HT1080 (cell line): ENCODE measurements at regions not wholly inside any gene's neighbourhood (a gene's known extent, or its start where the extent isn't known, plus 50 kb on each side); places are given as distances from the start of the nearest gene placed in this dataset.
"Not testable (repeated sequence)": the region's sequence is repeated elsewhere in the genome, so short reads cannot be mapped to it uniquely, and the experiment has no call there.

Source experiments
- DNase-seq: peaks from one replicate; pipeline ENCODE4 v3.0.0-alpha.2; 2015; ENCODE audit warnings: low read depth

DNA sequence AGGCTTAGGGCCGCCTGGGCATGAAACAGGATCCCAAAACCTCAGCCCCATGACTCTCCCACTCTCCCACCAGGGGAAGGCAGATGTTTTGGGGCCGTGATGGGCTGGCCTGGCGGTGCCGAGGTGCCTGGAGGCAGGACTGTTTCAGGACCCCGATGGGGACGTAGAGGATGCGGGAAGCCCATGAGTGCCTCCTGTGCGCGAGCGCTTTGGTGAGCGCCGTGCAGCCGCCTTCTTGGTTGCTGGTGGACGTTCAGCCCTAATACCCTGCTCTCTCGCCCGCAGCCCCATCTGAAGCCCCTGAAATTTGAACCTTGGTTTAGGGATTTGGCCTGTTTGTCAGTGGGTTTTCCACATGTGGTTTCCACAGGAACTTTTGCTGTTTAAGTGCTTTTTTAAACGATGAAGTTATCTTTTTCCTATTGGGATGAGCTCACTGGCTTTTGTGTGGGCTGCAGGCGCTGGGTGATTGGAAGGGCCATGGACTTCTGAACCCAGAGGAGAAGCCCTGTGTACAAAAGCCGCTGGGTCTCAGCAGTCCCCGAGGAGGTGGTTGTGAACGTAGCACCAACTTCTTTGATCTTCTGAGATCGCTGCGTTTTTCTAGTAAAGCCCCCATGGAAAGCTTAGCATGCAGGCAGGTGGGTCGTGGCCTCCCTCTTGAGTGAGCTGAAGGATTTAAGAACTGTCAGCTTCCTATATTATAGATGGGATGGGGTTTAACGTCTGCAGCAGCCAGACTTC, 145.7 kb downstream of the NPIPB11 start:
- not testable (repeated sequence) for DNase-seq

DNA sequence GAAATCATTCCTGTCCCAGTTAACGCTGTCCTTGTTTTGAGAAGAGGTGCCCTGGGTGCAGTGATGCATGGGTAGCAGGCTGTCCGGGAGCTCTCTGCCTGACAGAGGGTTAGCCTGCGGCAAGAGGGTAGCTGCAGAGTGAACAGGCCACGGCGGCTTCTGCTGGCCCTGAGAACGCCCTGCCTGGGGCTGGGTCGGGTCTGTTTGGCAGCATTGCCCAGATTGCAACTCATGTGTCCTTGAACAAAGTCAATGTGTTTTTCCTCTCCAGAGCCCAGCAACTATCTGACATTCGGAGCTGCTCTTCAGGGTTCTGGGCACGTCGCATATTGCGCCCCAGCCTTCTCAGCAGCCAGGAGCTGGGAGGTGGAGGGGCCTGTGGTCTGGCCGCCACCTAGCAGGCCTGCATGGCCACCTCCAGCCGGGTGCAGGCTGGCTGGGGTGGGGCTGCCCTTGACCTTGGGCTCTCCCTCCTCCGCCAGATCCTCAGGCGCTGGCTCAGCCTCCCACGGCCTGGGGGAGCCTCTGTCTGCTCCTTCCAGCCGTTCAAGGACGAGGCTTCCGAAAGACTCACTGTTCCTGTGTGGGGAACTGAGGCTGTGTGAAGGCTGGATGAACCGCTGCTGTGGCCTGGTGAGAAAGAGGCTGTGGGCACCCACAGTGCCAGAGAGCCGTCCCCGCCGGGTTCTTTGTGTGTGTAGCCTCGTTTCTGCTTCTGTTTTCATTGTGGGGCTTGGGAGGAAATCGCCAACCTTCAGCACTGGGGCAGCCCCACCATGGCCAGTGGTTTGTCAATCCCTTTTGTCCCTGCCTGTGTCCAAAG, 146.7 kb downstream of the NPIPB11 start:
- not testable (repeated sequence) for DNase-seq

DNA sequence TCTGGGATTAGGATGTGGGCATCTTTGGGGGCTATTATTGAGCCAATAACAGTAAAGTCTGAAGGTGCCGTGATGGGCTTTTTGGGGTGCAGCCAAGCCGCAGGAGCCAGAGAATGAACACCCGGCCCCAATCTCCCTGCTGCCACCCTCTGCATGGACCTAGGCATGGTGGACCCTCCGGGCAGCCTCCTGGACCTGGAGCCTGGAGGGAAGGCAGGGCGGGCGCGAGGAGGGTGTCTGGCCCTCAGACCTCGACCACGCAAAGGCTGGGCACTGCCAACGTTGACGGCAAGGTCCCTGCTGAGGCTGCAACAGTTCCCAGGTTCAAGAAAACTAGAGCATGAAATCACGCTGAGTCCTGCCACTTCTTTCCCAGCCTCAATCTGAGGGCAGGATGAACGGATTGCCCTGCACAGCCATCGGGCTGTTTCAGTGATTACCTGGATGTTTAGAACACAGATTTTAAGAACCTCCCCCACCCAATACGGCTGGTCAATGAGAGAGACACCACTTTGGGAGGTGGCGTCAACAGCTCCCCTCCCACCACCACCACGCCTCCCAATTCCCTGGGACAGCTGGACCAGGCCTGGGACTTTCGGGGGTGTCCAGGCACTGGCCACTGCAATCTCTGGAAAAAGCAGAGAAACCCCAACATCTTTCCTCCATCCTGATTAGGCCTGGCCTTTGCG, 147.4 kb downstream of the NPIPB11 start:
- not testable (repeated sequence) for DNase-seq

DNA sequence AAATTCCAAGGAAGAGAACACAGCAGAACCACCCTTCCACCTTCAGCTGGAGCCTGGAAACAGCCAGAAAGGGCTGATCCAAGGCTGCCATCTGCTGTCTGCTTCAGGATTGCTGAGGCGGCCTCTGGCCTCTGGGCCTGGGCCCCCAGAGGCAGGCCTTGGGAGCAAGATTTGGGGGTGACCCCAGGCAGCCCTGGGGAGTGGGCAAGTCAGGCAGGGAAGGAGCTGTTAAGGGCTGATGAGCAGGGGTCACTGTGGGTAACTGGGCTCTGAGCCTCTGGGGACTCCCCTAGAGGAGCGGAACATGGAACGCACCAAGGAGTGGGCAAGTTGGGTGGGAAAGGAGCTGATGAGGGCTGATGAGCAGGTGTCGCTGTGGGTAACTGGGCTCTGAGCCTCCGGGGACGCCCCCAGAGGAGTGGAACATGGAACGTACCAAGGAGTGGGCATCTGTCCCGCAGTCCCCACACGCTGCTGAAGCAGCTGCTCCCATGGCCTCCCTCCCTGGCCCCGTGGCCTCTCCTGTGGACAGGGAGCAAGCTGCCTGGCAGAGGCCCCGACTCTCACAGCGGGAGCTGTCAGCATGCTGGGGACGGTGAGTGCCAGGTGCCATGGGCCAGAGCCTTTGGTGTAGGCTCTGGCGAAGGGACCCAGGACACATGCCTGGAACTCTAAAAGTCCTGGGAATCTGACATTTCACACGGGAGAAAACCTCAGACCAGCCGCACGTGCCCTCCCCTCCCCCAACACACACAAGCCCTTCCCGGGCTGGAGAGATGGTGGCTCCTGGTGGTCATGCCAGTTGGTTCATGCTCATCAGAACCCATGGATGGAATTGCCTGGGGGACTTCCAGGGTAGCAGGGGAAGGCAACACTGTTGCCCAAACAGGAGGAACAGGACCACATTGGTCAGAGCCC, 148.8 kb downstream of the NPIPB11 start:
- DNase-seq: not testable (repeated sequence)

DNA sequence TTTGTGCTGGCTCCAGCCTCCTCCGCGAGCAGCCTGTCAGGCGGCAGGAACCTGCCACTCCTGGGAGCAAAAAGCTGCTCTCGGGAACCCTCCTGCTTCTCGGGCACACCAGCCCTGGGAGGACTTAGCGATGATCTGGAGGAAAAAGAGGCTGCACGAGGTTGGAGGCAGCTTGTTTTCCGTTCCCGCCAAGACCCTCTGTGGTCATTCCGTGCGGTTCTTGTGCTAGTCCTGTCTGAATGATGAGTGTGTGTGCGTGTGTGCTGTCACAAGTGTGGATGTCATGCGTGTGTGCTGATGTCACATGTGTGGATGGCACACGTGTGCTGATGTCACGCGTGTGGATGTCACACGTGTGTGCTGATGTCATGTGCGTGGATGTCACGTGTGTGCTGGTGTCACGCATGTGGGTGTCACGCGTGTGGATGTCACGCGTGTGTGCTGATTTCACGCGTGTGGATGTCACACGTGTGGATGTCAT, 150.0 kb downstream of the NPIPB11 start:
- DNase-seq: no peak

DNA sequence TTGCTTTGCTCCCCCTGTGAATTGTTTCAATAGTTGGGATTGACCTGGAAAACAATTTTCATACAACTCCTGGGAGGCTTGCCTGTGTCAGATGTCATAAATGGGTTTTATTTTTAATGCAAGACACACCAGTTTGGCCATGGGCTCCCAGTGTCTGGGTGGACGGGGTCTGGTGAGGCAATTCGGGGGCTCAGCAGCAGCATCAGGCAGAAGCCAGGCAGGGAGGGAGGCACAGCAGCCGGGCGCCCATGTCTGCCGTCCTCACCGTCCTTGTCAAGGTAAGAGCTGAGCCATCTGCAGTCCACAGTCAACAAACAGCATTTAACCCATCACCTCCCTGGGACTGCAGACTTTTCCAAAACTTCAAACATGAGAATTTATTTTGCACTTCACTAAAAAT, 150.6 kb downstream of the NPIPB11 start:
- not testable (repeated sequence) for DNase-seq

DNA sequence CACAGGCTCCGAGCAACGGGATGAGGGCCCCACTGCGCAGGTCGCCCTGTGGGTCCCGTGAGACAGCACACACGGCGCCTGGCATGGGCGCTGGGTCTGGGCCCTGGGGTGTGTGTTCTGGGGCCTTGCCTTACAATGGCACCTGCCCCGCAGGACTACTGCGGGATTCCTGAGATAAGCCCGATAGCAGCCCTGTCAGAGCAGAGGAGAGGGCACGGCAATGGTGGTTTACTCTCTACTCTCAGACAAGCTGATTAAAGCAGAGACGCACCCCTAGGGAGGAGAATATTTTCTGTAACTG, 151.1 kb downstream of the NPIPB11 start:
- not testable (repeated sequence) for DNase-seq

DNA sequence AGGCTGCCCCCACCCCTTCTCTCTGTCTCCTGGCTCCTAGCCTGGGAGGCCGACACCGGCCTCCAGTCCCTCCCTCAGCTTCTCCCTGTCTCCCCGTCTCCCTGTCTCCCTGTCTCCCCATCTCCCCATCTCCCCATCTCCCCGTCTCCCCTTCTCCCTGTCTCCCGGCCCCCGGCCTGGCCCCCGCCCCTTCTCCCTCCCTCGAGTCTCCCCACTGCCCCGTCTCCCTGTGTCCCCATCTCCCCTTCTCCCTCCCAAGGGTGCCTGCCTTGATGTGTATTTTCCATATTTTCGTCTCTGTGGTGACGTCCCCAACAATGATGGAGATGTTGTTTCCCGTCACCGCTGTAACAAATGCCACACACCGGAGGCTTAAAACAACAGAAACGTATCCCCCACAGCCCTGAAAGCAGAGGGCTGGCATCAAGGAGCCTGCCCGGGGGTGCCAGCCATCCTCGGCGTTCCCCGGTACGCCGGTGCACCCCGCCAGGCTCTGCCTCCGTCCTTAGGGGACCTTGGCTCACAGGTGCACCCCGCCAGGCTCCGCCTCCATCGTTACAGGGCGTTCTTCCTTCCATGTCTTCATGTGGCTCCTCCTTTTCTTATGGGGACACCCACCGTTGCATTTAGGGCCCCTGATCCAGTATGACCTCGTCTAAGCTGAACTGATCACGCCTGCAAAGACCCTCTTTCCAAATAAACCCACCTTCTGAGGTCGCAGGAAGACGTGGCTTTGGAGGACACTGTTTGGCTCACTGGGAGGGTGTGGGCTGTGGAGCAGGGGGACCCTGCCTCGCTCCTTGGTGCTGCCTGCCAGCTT, 151.6 kb downstream of the NPIPB11 start:
- DNase-seq: no peak

DNA sequence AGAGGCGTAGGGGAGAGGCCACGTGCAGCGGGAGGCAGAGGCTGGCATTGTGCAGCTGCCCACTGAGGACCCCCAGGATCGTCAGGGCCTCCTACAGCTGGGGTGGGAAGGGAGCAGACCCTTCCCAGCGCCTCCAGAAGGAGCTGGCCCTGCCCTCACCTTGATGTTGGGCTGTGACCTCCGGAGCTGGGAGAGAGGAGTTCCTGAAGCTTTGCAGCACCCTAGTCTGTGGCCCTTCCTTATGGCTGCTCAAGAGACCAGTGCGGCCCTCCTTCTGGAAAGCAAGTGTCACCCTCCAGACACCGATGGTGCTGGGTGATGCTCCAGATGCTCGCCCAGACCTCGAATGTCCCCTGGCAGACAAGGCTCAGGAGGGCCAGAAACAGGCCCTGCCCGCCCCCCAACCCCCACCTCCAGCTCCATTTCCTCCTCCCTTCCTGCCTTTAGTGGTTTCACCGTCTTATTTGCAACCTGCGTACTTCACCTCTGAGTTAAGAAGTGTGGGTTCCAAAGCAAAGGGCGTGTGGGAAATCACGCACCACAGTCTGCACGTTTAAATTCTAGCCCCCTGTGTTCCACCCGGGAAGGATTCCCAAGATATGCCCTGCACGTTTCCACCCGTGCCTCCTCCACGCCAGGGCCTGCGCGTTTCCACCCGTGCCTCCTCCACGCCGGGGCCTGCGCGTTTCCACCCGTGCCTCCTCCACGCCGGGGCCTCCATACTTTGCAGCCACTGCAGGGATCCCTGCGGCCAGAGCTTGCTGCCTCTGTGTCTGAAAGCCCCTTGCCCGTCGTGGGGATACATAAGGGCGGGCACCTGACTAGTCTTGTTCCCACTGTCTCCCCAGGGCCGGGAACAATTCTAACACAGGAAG, 152.6 kb downstream of the NPIPB11 start:
- not testable (repeated sequence) for DNase-seq

DNA sequence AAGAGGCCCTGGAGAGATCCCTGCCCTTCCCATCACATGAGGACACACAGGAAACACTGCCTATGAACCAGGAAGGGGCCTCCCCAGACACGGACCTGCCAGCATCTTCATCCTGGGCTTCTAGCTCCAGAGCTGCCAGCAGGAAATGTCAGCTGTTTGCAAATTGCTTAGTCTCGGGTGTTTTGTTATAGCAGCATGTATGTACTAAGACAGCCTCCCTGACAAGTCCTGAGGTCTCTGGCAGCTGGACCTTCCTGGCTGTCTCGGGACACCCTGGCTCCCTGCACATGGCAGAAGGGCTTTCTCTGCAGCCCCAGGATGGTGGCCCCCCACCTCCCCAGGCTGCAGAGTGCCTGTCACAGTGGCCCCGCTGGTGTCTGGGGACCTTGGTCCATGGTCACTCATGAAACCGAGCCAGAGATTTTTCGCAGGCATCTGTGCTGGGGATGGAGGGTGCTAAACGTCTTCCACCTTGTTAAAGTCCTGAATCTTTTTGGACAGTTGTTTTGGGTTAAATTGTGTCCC, 153.4 kb downstream of the NPIPB11 start:
- not testable (repeated sequence) for DNase-seq

DNA sequence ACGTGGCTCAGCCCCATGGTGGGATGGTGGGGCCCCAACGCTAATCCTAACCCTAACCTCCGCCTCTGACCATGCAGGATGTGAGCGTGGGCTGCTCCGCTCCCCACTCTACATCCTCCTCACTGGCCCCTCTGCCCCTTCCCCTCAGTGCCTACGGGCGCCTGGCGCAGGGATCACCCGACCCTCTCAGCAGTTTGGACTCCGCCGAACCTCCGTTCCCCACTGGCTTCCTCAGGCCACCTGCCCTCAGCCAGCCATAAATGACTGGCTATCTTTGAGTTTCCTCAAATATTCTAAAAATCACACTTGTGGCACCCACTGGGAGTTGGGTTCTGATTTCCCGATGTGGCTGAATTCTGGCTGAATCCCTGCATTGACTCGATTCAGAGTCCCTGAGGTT, 154.2 kb downstream of the NPIPB11 start:
- not testable (repeated sequence) for DNase-seq

DNA sequence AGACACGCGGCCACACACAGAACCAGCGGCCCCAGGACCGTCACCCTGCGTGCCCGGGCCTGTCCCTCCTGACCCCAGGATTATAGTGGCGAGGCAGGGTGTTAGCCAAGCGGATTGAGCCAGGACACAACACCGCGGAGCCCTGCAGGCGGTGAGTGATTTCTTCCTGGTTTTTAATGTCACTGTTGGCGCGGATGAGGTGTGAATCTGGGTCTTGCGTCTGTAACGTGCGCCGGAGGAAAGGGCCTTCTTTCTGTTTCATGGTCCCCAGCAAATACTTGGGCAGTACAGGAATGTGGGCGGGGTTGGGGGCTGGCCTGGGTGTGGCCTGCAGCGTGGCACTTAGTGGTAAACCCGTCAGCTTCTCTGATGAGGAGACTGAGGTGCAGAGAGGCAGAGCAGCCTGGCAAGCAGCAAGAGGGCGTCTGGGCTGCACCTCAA, 154.9 kb downstream of the NPIPB11 start:
- not testable (repeated sequence) for DNase-seq

DNA sequence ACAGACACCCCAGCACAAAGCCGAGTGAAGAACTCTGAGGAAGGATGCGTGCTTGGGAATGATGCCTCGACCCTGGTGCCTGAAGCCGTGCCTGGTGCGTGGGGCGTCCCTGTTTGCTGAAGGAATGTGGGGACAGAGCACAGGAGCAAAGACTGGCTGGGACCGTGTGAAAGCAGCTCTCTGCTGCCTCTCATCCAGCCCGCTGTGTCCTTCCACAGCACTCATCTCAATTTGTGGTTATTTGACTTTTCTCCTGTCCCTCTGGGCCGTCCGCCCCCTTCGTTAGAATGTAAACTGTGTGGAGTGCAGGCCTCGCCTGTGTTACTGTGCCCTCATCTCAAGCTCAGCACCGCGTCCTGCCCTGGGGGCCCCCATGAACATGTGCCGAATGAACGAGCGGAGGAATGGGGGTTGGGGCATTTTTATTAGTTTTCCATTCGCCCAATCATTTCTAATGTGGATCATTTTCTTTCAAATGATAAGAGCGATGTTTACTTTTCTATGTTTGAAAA, 155.5 kb downstream of the NPIPB11 start:
- not testable (repeated sequence) for DNase-seq

DNA sequence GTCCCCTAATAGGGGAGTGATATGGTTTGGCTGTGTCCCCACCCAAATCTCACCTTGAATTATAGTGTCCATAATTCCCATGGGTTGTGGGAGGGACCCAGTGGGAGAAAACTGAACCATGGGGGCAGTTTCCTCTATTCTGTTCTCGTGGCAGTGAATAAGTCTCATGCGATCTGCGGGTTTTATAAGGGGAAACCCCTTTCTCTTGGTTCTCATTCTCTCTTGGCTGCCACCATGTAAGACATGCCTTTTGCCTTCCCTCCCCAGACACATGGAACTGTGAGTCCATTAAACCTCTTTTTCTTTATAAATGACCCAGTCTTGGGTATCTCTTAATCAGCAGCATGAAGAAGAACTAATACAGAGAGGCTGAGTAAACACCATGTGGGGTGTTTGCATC, 156.0 kb downstream of the NPIPB11 start:
- not testable (repeated sequence) for DNase-seq

DNA sequence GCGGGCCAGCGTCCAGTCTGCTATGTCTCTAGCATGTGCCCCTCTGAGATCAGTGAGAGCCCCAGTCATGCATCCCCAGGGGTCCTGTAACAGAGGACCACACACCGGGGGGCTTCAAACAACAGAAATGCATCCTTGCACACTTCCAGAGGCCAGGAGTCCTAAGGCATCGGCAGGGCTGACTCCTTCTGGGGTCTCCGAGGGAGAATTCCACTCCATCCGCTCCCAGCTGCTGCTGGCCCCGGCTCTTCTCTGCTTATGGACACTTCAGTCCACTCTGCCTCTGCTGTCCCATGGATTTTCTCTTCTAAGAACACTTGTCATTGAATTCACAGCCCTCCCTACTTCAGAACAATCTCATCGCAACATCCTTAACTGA, 157.6 kb downstream of the NPIPB11 start:
- not testable (repeated sequence) for DNase-seq

DNA sequence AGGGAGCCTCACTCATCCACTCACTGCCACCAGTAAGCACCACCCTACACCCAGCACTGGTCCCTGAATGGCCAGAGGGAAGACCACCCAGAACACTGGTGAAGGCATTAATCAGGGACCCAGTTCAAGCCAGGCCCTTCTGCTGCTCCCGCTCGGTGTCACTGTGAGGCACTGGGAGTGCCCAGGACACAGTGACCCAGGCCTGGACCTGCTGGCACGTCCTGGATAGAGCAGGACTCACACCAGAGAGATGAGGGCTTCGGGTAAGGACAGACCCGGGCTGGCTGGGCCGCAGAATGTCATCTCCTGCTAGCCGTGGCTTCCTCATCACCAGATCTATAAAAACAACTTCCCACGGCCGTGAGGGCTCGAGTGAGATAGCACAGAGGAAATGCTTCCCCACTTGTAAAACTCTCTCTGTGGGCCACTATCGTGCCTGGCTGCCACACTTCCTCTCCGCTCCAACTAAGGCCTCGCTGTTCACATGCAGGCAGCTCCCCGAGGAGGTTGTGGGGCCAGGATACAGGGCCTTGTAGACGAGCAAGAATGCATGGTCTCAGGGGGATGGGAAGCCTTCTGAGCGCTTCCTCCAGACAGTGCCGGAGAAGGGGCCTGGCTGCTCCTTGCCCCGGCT, 158.1 kb downstream of the NPIPB11 start:
- not testable (repeated sequence) for DNase-seq

DNA sequence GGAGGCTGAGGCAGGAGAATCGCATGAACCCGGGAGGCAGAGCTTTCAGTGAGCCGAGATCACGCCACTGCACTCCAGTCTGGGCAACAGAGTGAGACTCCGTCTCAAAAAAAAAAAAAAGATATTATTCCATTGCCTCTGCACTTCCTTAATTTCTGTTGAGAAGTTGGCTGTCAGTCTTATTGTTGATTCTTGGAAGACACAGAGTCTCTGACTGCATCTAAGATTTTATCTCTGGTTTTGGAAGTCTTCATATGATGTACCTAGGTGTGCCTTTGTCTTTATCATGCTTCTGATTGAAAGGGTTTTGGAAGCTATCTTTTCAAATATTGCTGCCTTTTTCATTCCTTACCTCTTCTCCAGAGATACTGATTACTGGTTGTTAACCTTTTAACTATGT, 160.4 kb downstream of the NPIPB11 start:
- DNase-seq: not testable (repeated sequence)

DNA sequence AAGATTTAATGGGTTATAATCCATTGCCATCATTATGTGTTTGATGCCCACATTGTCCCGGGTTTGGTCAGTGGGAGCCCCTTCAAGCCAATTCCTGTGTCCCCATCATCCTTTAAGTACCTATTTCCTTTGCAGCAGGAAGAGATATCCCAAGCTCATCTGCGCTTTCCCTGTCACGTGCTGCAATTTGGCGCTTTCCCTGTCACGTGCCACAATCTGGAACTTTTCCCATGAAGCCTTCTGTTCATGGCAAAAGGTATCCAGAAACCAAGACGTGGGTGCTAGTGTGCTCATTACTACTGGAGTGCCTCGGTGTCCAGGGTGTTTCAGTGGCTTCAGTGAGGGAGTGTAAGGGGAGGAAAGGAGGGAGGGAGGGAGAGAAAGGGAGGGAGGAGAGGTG, 168.5 kb downstream of the NPIPB11 start:
- no peak for DNase-seq
